ENCODE measurements at regions not wholly inside any gene's neighbourhood (a gene's known extent, or its start where the extent isn't known, plus 50 kb on each side); places are given as distances from the start of the nearest gene placed in this dataset.
"Not testable (repeated sequence)": the region's sequence is repeated elsewhere in the genome, so short reads cannot be mapped to it uniquely, and the experiment has no call there.

DNA sequence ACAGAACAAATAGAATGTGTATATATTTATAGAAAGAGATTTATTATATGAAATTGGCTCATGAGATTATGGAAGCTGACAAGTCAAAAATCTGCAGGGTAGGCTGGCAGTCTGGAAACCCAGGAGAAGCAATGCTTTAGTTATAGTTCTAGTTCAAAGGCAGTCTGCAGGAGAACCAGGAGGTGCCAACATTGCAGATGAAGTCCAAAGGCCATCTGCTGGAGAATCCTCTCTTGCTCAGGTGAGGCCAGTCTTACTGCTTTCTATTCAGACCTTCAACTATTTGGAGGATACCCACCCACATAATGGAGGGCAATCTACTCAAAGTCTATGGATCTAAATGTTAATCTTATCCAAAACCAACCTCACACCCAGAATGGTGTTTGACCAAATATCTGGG, 75.9 kb upstream of the MRPS6 start:
- Histone ChIP-seq H3K9me3 (ENCODE audit: control insufficient read depth, insufficient read depth, low read length) (peaks cover 7% of the 10 kb centered on the region; the same call in 1 of the 2 replicates), H3K27ac (ENCODE audit: low read depth, low read length) (no peak overlapping the region), H3K4me3 (ENCODE audit: low read depth, low read length) (no peak overlapping the region), H3K27me3 (ENCODE audit: control insufficient read depth, insufficient read depth, low read length) (peaks cover 3% of the 10 kb centered on the region)
- POLR2A ChIA-PET, result no interaction called here
- no peak for DNase-seq (ENCODE audit: low read depth, low spot score)
- TF ChIP-seq, protein P1, sequence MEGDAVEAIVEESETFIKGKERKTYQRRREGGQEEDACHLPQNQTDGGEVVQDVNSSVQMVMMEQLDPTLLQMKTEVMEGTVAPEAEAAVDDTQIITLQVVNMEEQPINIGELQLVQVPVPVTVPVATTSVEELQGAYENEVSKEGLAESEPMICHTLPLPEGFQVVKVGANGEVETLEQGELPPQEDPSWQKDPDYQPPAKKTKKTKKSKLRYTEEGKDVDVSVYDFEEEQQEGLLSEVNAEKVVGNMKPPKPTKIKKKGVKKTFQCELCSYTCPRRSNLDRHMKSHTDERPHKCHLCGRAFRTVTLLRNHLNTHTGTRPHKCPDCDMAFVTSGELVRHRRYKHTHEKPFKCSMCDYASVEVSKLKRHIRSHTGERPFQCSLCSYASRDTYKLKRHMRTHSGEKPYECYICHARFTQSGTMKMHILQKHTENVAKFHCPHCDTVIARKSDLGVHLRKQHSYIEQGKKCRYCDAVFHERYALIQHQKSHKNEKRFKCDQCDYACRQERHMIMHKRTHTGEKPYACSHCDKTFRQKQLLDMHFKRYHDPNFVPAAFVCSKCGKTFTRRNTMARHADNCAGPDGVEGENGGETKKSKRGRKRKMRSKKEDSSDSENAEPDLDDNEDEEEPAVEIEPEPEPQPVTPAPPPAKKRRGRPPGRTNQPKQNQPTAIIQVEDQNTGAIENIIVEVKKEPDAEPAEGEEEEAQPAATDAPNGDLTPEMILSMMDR (IDR thresholded peaks at IDR 0.05; ENCODE audit: low read depth, low read length), result no peak
- CTCF ChIA-PET, result interaction anchor here (1.1 kb wide), 1 partner anchor 74 kb away, joined by 3 read pairs; no protein-coding TSS in a partner anchor

DNA sequence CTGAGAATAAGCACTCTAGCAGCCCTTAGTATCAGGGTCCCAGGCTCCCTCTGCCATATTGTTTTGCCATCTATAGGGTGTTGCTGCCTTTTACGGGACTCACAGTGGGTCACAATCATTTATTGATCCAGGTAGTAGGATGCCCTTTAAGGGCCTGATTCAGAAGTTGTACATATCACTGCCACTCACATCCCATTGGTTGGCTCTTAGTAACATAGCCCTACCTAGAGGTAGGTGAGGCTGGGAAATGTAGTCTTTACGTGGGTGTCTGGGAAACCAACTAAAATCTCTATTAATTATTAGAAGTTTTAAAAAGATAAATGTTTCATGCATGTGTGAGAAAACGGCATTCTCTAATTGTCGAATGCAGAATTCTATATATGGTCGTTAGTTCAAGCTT, 78.8 kb upstream of the ATP5PO start:
- ChIA-PET CTCF (no interaction called here), POLR2A (no interaction called here)
- peaks cover 3% of the 10 kb centered on the region for H3K27me3 ChIP-seq (ENCODE audit: control insufficient read depth, insufficient read depth, low read length)
- DNase-seq (ENCODE audit: low read depth, low spot score), result no peak
- TF ChIP-seq, protein P1 (IDR thresholded peaks at IDR 0.05; ENCODE audit: low read depth, low read length), result no peak
- H3K9me3 ChIP-seq (ENCODE audit: control insufficient read depth, insufficient read depth, low read length), result peaks cover 7% of the 10 kb centered on the region; the same call in 1 of the 2 replicates
- H3K27ac ChIP-seq (ENCODE audit: low read depth, low read length), result no peak overlapping the region
- no peak overlapping the region for H3K4me3 ChIP-seq (ENCODE audit: low read depth, low read length)

DNA sequence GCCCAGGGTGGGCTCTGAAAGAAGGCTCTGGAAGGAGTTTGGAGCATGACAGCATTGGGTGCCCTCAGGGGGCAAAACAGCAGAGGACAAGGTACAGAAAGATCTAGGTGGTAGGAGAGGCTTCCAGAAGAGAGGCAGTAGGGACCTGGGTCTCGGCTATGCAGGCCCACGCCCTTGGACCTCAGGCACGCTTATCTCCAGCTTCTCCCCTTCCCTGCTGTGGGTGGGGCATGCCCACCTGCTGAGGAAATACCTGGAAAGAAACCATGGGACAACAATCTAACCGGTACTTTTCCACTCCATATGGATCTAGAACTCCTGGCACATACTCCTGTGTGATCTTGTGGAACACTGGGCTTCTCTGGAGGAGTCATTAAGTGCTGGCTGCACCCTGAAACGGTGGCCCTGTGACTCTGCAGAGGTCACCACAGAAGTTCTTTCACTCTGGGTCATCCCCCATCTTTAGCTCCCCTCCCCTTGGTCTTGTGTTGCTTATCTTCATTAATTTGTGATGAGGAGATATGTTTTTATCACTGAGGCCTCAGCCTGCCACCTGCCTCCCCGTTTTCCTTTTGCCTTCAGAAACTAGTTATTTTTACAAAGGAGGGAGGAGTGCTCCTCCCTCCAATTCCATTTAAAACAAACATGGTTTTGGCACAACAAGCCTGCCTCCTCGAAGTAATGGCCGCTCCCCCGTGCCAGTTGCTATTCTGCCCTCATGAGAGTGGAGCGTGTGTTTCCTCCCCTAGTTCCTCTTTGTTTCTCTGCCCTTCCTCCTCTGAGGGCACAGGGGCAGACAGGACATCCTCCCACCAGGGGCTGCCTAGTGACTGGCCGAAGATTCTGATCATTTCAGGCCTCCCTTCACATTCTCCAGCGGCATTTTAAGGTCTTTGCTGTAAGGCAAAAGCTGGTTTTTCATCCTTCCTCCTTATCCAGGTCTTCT, 78.0 kb upstream of the ATP5PO start:
- Histone ChIP-seq H3K27ac (ENCODE audit: low read depth, low read length) (no peak overlapping the region), H3K9me3 (ENCODE audit: control insufficient read depth, insufficient read depth, low read length) (peaks cover 7% of the 10 kb centered on the region; the same call in 1 of the 2 replicates), H3K27me3 (ENCODE audit: control insufficient read depth, insufficient read depth, low read length) (peaks cover 3% of the 10 kb centered on the region), H3K4me3 (ENCODE audit: low read depth, low read length) (no peak overlapping the region)
- DNase-seq (ENCODE audit: low read depth, low spot score), result no peak
- POLR2A ChIA-PET, result no interaction called here
- TF ChIP-seq, protein P1 (IDR thresholded peaks at IDR 0.05; ENCODE audit: low read depth, low read length), result no peak
- CTCF ChIA-PET, result no interaction called here

DNA sequence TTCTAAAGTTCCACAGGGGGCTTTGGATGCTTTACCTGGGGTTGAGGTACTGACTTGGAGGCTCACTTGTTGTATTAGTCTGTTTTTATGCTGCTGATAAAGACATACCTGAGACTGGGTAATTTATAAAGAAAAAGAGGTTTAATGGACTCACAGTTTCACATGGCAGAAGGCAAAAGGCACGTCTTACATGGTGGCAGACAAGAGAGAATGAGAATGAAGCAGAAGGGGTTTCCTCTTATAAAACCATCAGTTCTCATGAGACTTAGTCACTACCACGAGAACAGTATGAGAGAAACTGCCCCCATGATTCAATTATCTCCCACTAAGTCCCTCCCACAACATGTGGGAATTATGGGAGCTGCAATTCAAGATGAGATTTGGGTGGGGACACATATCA, 76.8 kb upstream of the ATP5PO start:
- POLR2A ChIA-PET; H3K4me3 ChIP-seq (ENCODE audit: low read depth, low read length); H3K27me3 ChIP-seq (ENCODE audit: control insufficient read depth, insufficient read depth, low read length); H3K9me3 ChIP-seq (ENCODE audit: control insufficient read depth, insufficient read depth, low read length); H3K27ac ChIP-seq (ENCODE audit: low read depth, low read length); DNase-seq (ENCODE audit: low read depth, low spot score); CTCF ChIA-PET: not testable (repeated sequence)

DNA sequence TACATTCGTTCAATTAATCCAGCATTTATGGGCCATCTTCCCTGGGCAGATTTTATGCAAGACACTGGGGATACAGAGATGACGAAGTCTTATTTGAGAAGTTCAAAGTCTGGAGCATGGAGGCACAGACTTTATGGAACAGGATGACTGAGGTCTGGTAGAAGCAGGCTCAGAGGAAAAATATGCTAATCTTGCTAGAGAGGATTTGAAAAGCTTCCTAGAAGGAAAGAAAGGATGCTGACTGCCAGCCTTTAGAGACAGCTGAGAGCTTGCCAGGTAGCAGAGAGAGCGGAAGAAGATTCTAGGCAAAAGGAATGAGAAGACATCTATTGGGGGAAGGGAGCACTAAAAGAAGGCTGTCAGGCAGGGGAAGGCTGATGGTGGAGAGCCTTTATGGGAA, 75.5 kb upstream of the ATP5PO start:
- POLR2A ChIA-PET, result no interaction called here
- Histone ChIP-seq H3K4me3 (ENCODE audit: low read depth, low read length) (no peak overlapping the region), H3K27me3 (ENCODE audit: control insufficient read depth, insufficient read depth, low read length) (peaks cover 3% of the 10 kb centered on the region), H3K27ac (ENCODE audit: low read depth, low read length) (no peak overlapping the region), H3K9me3 (ENCODE audit: control insufficient read depth, insufficient read depth, low read length) (0 out of 2 replicates have a peak, but pooled peaks cover 7% of the 10 kb centered on the region)
- CTCF ChIA-PET, result no interaction called here
- TF ChIP-seq, protein P1 (IDR thresholded peaks at IDR 0.05; ENCODE audit: low read depth, low read length), result no peak
- no peak for DNase-seq (ENCODE audit: low read depth, low spot score)
